ENCODE measurements at regions not wholly inside any gene's neighbourhood (a gene's known extent, or its start where the extent isn't known, plus 50 kb on each side); places are given as distances from the start of the nearest gene placed in this dataset.

DNA sequence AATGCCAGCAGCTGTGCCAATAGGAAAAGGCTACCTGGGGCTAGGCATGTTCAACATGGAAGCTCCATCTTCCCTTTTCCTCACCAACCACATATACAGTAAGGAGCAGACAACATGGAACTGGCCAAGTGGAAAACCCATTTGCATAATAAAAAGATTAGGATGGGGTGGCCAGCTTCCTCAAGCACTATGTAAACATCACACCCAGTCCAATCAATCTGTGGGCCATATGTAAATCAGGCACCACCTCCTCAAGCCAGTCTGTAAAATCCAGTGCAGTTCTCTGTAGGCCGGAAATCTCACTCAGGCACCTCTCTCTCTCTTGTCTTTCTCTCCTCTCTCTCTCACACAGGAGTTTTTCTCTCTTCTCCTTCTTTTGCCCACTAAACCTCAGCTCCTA lies 360.2 kb upstream of the GRIA1 start:
- Histone ChIP-seq H3K9me3 (ENCODE audit: control insufficient read depth in 1 of 2, insufficient read depth in 1 of 2, low read depth in 1 of 2, low read length in 2 of 2) (no peaks in the 10 kb centered on the region; a peak in 1 of 4 replicates), H3K4me3 (replicated peaks in 1 of 2; ENCODE audit: low read depth in 1 of 2, low read length in 2 of 2) (no peak overlapping the region), H3K9me2 (ENCODE audit: insufficient read depth) (no peaks in the 10 kb centered on the region), H3K36me3 (ENCODE audit: control insufficient read depth in 1 of 2, insufficient read depth in 2 of 2, low read length in 2 of 2) (no peaks in the 10 kb centered on the region), H3K4me2 (ENCODE audit: low read length) (no peak overlapping the region), H2AFZ (ENCODE audit: low read depth, low read length, poor library complexity, severe bottlenecking) (no peak overlapping the region), H3K79me2 (ENCODE audit: insufficient read depth, low read length) (no peaks in the 10 kb centered on the region), H3K27ac (ENCODE audit: low read depth, low read length) (no peak overlapping the region), H3K27me3 (ENCODE audit: insufficient read depth, low read length) (no peaks in the 10 kb centered on the region), H3K9ac (ENCODE audit: low read length) (no peak overlapping the region), H4K20me1 (ENCODE audit: insufficient read depth) (no peaks in the 10 kb centered on the region), H3K4me1 (ENCODE audit: control insufficient read depth in 1 of 2, insufficient read depth in 2 of 2, low read length in 2 of 2) (no peaks in the 10 kb centered on the region)
- TF ChIP-seq, protein P1, sequence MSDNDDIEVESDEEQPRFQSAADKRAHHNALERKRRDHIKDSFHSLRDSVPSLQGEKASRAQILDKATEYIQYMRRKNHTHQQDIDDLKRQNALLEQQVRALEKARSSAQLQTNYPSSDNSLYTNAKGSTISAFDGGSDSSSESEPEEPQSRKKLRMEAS (IDR thresholded peaks at IDR 0.05) = no peak
- TF ChIP-seq EZH2 (IDR thresholded peaks at IDR 0.05) (no peak), POLR2A (IDR thresholded peaks at IDR 0.05; ENCODE audit: borderline replicate concordance, extremely low read depth, insufficient read depth, insufficient read length) (no peak), RAD21 (IDR thresholded peaks at IDR 0.05; ENCODE audit: low read depth) (no peak), JUND (IDR thresholded peaks at IDR 0.05) (no peak), ELF1 (IDR thresholded peaks at IDR 0.05; ENCODE audit: borderline replicate concordance, low read depth) (no peak), ZFX (IDR thresholded peaks at IDR 0.05) (no peak), EGR1 (IDR thresholded peaks at IDR 0.05; ENCODE audit: low read depth) (no peak), SP1 (IDR thresholded peaks at IDR 0.05; ENCODE audit: low read depth) (no peak)
- TF ChIP-seq, protein P2, sequence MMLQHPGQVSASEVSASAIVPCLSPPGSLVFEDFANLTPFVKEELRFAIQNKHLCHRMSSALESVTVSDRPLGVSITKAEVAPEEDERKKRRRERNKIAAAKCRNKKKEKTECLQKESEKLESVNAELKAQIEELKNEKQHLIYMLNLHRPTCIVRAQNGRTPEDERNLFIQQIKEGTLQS (IDR thresholded peaks at IDR 0.05) = no peak
- DNase-seq (ENCODE audit: low read depth, low spot score) = no peak
- ChIA-PET POLR2A (no interaction called here), RAD21 (ENCODE audit: low non-redundant PET in 1 of 2, low total read pairs in 2 of 2, uncharacterized antibody in 2 of 2, unreplicated experiment in 2 of 2) (no interaction called here), CTCF (no interaction called here)
- ATAC-seq = no peak
- intact Hi-C loops (cut with micrococcal nuclease) = loop anchor here (1.0 kb wide), 1 partner anchor 10 kb away; no protein-coding TSS in a partner anchor
- no TSS peak for BruUV-seq (replicated peaks)

DNA sequence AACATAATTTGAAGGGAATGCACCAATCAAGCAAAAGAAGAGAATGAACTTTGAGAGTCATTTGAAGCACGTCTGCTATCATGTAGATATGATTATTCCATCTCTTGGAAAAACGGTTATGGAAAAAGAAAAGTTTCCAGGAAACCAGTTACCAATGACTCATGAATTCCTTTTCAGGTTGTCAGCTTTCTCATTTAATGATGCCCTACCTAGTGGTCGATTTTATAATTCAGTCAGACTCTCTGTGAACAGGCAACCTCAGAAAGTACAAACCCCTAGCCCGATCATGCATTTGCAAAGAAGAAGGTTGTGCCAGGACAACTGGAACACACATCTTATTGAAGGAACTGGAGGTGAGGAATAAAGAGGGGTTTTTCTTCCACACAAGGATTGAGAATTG lies 355.1 kb upstream of the GRIA1 start:
- no peaks in the 10 kb centered on the region for H3K9me2 ChIP-seq (ENCODE audit: insufficient read depth)
- H3K36me3 ChIP-seq (ENCODE audit: control insufficient read depth in 1 of 2, insufficient read depth in 2 of 2, low read length in 2 of 2) = no peaks in the 10 kb centered on the region
- no peaks in the 10 kb centered on the region for H3K27me3 ChIP-seq (ENCODE audit: insufficient read depth, low read length)
- ATAC-seq (no peak), DNase-seq (ENCODE audit: low read depth, low spot score) (no peak)
- no peaks in the 10 kb centered on the region for H3K79me2 ChIP-seq (ENCODE audit: insufficient read depth, low read length)
- intact Hi-C loops (cut with micrococcal nuclease) = no loop called here
- H3K9me3 ChIP-seq (ENCODE audit: control insufficient read depth in 1 of 2, insufficient read depth in 1 of 2, low read depth in 1 of 2, low read length in 2 of 2) = no peaks in the 10 kb centered on the region; a peak in 1 of 4 replicates
- H3K9ac ChIP-seq (ENCODE audit: low read length) = no peak overlapping the region
- H3K4me3 ChIP-seq (replicated peaks in 1 of 2; ENCODE audit: low read depth in 1 of 2, low read length in 2 of 2) = no peak overlapping the region
- ChIA-PET POLR2A (no interaction called here), RAD21 (ENCODE audit: low non-redundant PET in 1 of 2, low total read pairs in 2 of 2, uncharacterized antibody in 2 of 2, unreplicated experiment in 2 of 2) (no interaction called here), CTCF (no interaction called here)
- H2AFZ ChIP-seq (ENCODE audit: low read depth, low read length, poor library complexity, severe bottlenecking) = no peak overlapping the region
- BruUV-seq (replicated peaks) = no TSS peak
- TF ChIP-seq EZH2phosphoT487 (IDR thresholded peaks at IDR 0.05; ENCODE audit: borderline replicate concordance) (no peak), FOSL1 (IDR thresholded peaks at IDR 0.05; ENCODE audit: low read depth) (no peak), ELF1 (IDR thresholded peaks at IDR 0.05; ENCODE audit: borderline replicate concordance, low read depth) (no peak), EGR1 (IDR thresholded peaks at IDR 0.05; ENCODE audit: low read depth) (no peak), POLR2A (IDR thresholded peaks at IDR 0.05; ENCODE audit: borderline replicate concordance, extremely low read depth, insufficient read depth, insufficient read length) (no peak), SP1 (IDR thresholded peaks at IDR 0.05; ENCODE audit: low read depth) (no peak)
- TF ChIP-seq, protein P3, sequence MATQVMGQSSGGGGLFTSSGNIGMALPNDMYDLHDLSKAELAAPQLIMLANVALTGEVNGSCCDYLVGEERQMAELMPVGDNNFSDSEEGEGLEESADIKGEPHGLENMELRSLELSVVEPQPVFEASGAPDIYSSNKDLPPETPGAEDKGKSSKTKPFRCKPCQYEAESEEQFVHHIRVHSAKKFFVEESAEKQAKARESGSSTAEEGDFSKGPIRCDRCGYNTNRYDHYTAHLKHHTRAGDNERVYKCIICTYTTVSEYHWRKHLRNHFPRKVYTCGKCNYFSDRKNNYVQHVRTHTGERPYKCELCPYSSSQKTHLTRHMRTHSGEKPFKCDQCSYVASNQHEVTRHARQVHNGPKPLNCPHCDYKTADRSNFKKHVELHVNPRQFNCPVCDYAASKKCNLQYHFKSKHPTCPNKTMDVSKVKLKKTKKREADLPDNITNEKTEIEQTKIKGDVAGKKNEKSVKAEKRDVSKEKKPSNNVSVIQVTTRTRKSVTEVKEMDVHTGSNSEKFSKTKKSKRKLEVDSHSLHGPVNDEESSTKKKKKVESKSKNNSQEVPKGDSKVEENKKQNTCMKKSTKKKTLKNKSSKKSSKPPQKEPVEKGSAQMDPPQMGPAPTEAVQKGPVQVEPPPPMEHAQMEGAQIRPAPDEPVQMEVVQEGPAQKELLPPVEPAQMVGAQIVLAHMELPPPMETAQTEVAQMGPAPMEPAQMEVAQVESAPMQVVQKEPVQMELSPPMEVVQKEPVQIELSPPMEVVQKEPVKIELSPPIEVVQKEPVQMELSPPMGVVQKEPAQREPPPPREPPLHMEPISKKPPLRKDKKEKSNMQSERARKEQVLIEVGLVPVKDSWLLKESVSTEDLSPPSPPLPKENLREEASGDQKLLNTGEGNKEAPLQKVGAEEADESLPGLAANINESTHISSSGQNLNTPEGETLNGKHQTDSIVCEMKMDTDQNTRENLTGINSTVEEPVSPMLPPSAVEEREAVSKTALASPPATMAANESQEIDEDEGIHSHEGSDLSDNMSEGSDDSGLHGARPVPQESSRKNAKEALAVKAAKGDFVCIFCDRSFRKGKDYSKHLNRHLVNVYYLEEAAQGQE (IDR thresholded peaks at IDR 0.05; ENCODE audit: low read depth) = no peak
- TF ChIP-seq, protein P4, sequence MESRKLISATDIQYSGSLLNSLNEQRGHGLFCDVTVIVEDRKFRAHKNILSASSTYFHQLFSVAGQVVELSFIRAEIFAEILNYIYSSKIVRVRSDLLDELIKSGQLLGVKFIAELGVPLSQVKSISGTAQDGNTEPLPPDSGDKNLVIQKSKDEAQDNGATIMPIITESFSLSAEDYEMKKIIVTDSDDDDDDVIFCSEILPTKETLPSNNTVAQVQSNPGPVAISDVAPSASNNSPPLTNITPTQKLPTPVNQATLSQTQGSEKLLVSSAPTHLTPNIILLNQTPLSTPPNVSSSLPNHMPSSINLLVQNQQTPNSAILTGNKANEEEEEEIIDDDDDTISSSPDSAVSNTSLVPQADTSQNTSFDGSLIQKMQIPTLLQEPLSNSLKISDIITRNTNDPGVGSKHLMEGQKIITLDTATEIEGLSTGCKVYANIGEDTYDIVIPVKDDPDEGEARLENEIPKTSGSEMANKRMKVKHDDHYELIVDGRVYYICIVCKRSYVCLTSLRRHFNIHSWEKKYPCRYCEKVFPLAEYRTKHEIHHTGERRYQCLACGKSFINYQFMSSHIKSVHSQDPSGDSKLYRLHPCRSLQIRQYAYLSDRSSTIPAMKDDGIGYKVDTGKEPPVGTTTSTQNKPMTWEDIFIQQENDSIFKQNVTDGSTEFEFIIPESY (IDR thresholded peaks at IDR 0.05; ENCODE audit: extremely low read depth, insufficient replicate concordance, low read length) = no peak
- no peak overlapping the region for H3K4me2 ChIP-seq (ENCODE audit: low read length)
- H4K20me1 ChIP-seq (ENCODE audit: insufficient read depth) = no peaks in the 10 kb centered on the region
- no peaks in the 10 kb centered on the region for H3K4me1 ChIP-seq (ENCODE audit: control insufficient read depth in 1 of 2, insufficient read depth in 2 of 2, low read length in 2 of 2)
- H3K27ac ChIP-seq (ENCODE audit: low read depth, low read length) = no peak overlapping the region
